H9 (cell line): ENCODE measurements at regions not wholly inside any gene's neighbourhood (a gene's known extent, or its start where the extent isn't known, plus 50 kb on each side); places are given as distances from the start of the nearest gene placed in this dataset.

Experiments used
- DNase-seq: peaks from one replicate; pipeline ENCODE4 v3.0.0-alpha.2; 2017
- H2AFZ ChIP-seq: one replicate; pipeline ENCODE4 v1.6.1; 2013; ENCODE audit warnings: mild to moderate bottlenecking, low read length, control low read depth, moderate library complexity
- H2AK5ac ChIP-seq: 2 replicates; pipeline ENCODE4 v1.6.1; 2013; ENCODE audit warnings: low read length, control low read depth, mixed read lengths; ENCODE audit not compliant: insufficient read length
- H2BK120ac ChIP-seq: one replicate; pipeline ENCODE4 v1.6.1; 2013; ENCODE audit warnings: low read depth, mild to moderate bottlenecking, low read length, control low read depth, inconsistent platforms; ENCODE audit not compliant: poor library complexity, severe bottlenecking
- H2BK12ac ChIP-seq: 2 replicates; pipeline ENCODE4 v1.6.1; 2013; ENCODE audit warnings: low read length, control low read depth, mixed read lengths, low read depth; ENCODE audit not compliant: insufficient read length
- H2BK15ac ChIP-seq: 2 replicates; pipeline ENCODE4 v1.6.1; 2013; ENCODE audit warnings: low read depth, low read length, control low read depth
- H2BK20ac ChIP-seq: one replicate; pipeline ENCODE4 v1.6.1; 2013; ENCODE audit warnings: low read depth, mild to moderate bottlenecking, low read length, control low read depth, inconsistent platforms; ENCODE audit not compliant: poor library complexity, severe bottlenecking
- H2BK5ac ChIP-seq: 2 replicates; pipeline ENCODE4 v1.6.1; 2013; ENCODE audit warnings: low read length, control low read depth, mixed read lengths; ENCODE audit not compliant: insufficient read length
- H3K14ac ChIP-seq: 2 replicates; pipeline ENCODE4 v1.6.1; 2013; ENCODE audit warnings: low read length, control low read depth; ENCODE audit not compliant: insufficient read depth
- H3K18ac ChIP-seq: 2 replicates; pipeline ENCODE4 v1.6.1; 2013; ENCODE audit warnings: low read depth, mild to moderate bottlenecking, mixed read lengths, low read length, control low read depth; ENCODE audit not compliant: insufficient read length
- H3K23ac ChIP-seq: 2 replicates; pipeline ENCODE4 v1.6.1; 2013; ENCODE audit warnings: low read length, control low read depth, mixed read lengths, low read depth; ENCODE audit not compliant: insufficient read length
- H3K23me2 ChIP-seq: 2 replicates; pipeline ENCODE4 v1.6.1; 2013; ENCODE audit warnings: low read depth, mild to moderate bottlenecking, mixed read lengths, low read length, control low read depth; ENCODE audit not compliant: insufficient read length, poor library complexity, severe bottlenecking
- H3K27ac ChIP-seq: 2 replicates; pipeline ENCODE4 v1.5.1; 2013; ENCODE audit warnings: low read length, control low read depth, mixed read lengths, low read depth; ENCODE audit not compliant: insufficient read length
- H3K27me3 ChIP-seq: 2 replicates; pipeline ENCODE4 v1.6.1; 2013; ENCODE audit warnings: low read length, control low read depth, inconsistent platforms; ENCODE audit not compliant: insufficient read depth
- H3K4ac ChIP-seq: 2 replicates; pipeline ENCODE4 v1.6.1; 2013; ENCODE audit warnings: low read depth, mild to moderate bottlenecking, control low read depth, inconsistent platforms, low read length, moderate library complexity
- H3K4me1 ChIP-seq: 2 replicates; pipeline ENCODE4 v1.6.1; 2013; ENCODE audit warnings: low read length, control low read depth, inconsistent platforms; ENCODE audit not compliant: insufficient read depth
- H3K4me2 ChIP-seq: 2 replicates; pipeline ENCODE4 v1.6.1; 2013; ENCODE audit warnings: low read length, control low read depth, mixed read lengths; ENCODE audit not compliant: insufficient read length, insufficient read depth
- H3K56ac ChIP-seq: 2 replicates; pipeline ENCODE4 v1.6.1; 2013; ENCODE audit warnings: low read depth, mild to moderate bottlenecking, mixed read lengths, low read length, control low read depth; ENCODE audit not compliant: insufficient read length
- H3K79me1 ChIP-seq: 2 replicates; pipeline ENCODE4 v1.6.1; 2013; ENCODE audit warnings: low read depth, mild to moderate bottlenecking, moderate library complexity, low read length, control low read depth, inconsistent platforms; ENCODE audit not compliant: insufficient read depth, poor library complexity, severe bottlenecking
- H3K79me2 ChIP-seq: 2 replicates; pipeline ENCODE4 v1.6.1; 2013; ENCODE audit warnings: low read length, control low read depth, inconsistent platforms; ENCODE audit not compliant: insufficient read depth
- H3K9ac ChIP-seq: 2 replicates; pipeline ENCODE4 v1.6.1; 2013; ENCODE audit warnings: low read length, control low read depth, mixed read lengths; ENCODE audit not compliant: insufficient read length; ENCODE audit errors: extremely low read depth
- H3K9me3 ChIP-seq: one replicate; pipeline ENCODE4 v1.6.1; 2013; ENCODE audit warnings: low read depth, low read length, inconsistent platforms; ENCODE audit not compliant: control insufficient read depth
- H3T11ph ChIP-seq: one replicate; pipeline ENCODE4 v1.6.1; 2013; ENCODE audit warnings: mild to moderate bottlenecking, low read length, control low read depth, inconsistent platforms
- H4K20me1 ChIP-seq: one replicate; pipeline ENCODE4 v1.6.1; 2013; ENCODE audit not compliant: control insufficient read depth, insufficient read length, insufficient read depth
- H4K5ac ChIP-seq: 2 replicates; pipeline ENCODE4 v1.6.1; 2013; ENCODE audit warnings: low read depth, mild to moderate bottlenecking, mixed read lengths, low read length, control low read depth; ENCODE audit not compliant: insufficient read length
- H4K8ac ChIP-seq: replicated peaks from 2 replicates; pipeline ENCODE4 v1.6.1; 2013; ENCODE audit warnings: low read length, control low read depth, mixed read lengths, low read depth; ENCODE audit not compliant: insufficient read length
- H4K91ac ChIP-seq: 2 replicates; pipeline ENCODE4 v1.6.1; 2013; ENCODE audit warnings: low read depth, mild to moderate bottlenecking, moderate library complexity, mixed read lengths, low read length, control low read depth; ENCODE audit not compliant: insufficient read length
- H3K27ac Mint-ChIP-seq, 3 experiments: 2 replicates in 2 of 3; 3 replicates in 1 of 3; pipeline ENCODE4 v1.8.0; 2020 to 2021; ENCODE audit warnings: mixed read lengths in 3 of 3, mild to moderate bottlenecking in 1 of 3, moderate library complexity in 1 of 3
- H3K27me3 Mint-ChIP-seq: 2 replicates; pipeline ENCODE4 v1.8.0; 2021; ENCODE audit warnings: low read depth, mild to moderate bottlenecking, moderate library complexity, mixed read lengths
- H3K36me3 Mint-ChIP-seq, 3 experiments: 2 replicates in 2 of 3; 3 replicates in 1 of 3; pipeline ENCODE4 v1.8.0; 2020 to 2021; ENCODE audit warnings: low read depth in 3 of 3, mixed read lengths in 3 of 3; ENCODE audit not compliant: insufficient read depth in 1 of 3
- H3K4me1 Mint-ChIP-seq, 2 experiments: 2 replicates each; pipeline ENCODE4 v1.8.0; 2020; ENCODE audit warnings: mixed read lengths in 2 of 2
- H3K4me3 Mint-ChIP-seq, 2 experiments: 2 replicates in 1 of 2; 3 replicates in 1 of 2; pipeline ENCODE4 v1.8.0; 2020 to 2021; ENCODE audit warnings: mild to moderate bottlenecking in 2 of 2, mixed read lengths in 2 of 2, moderate library complexity in 1 of 2
- H3K9me3 Mint-ChIP-seq, 2 experiments: 2 replicates in 1 of 2; 3 replicates in 1 of 2; pipeline ENCODE4 v1.8.0; 2020; ENCODE audit warnings: mild to moderate bottlenecking in 2 of 2, mixed read lengths in 2 of 2, moderate library complexity in 1 of 2
- CTCF ChIP-seq: fragments of 200-600 bp; sonication (generic); conservative IDR thresholded peaks from 3 replicates; pipeline ENCODE4 v1.8.0; 2021; ENCODE audit warnings: antibody characterized with exemption, mild to moderate bottlenecking
- WGBS: extraction: QIAGEN DNeasy Blood & Tissue Kit; methylation state at CpG from one replicate; pipeline ENCODE4 v1.1.7; 2013; ENCODE audit warnings: missing lambda C conversion rate, low lambda C conversion rate, mixed read lengths; ENCODE audit not compliant: insufficient read length; ENCODE audit errors: extremely low coverage; 5-methylcytosine and 5-hydroxymethylcytosine counted together

- H4K8ac ChIP-seq: no peak overlapping the region
- no peak overlapping the region for H3K9ac ChIP-seq
- H3K27ac ChIP-seq: no peak overlapping the region
- no peak overlapping the region for H3T11ph ChIP-seq
- WGBS: no CpG with 5 or more reads among the region's 5 CpGs
- no peaks in the 10 kb centered on the region for H3K9me3 ChIP-seq
- Mint-ChIP-seq H3K27ac (no peak overlapping the region), H3K4me1 (peaks cover 11 to 12% of the 10 kb centered on the region in 2 experiments), H3K9me3 (peaks cover 4 to 18% of the 10 kb centered on the region in 2 experiments; a peak in 4 of 5 replicates), H3K36me3 (no peaks in the 10 kb centered on the region; a peak in 1 of 7 replicates), H3K4me3 (no peak overlapping the region), H3K27me3 (peaks cover 19% of the 10 kb centered on the region)
- H3K79me1 ChIP-seq: no peaks in the 10 kb centered on the region
- DNase-seq: no peak
- H3K18ac ChIP-seq: no peak overlapping the region
- H2BK12ac ChIP-seq: no peak overlapping the region
- H3K27me3 ChIP-seq: no peaks in the 10 kb centered on the region
- no peak overlapping the region for H2BK15ac ChIP-seq
- no peaks in the 10 kb centered on the region for H3K79me2 ChIP-seq
- no peak overlapping the region for H2BK120ac ChIP-seq
- no peak overlapping the region for H3K4ac ChIP-seq
- H4K91ac ChIP-seq: no peak overlapping the region
- TF ChIP-seq CTCF: no peak
- H3K56ac ChIP-seq: no peak overlapping the region
- H2AFZ ChIP-seq: no peak overlapping the region
- no peak overlapping the region for H2AK5ac ChIP-seq
- H3K23me2 ChIP-seq: no peaks in the 10 kb centered on the region
- H2BK5ac ChIP-seq: no peak overlapping the region
- no peaks in the 10 kb centered on the region for H4K20me1 ChIP-seq
- no peak overlapping the region for H3K14ac ChIP-seq
- H4K5ac ChIP-seq: no peak overlapping the region
- no peak overlapping the region for H3K4me2 ChIP-seq
- H3K23ac ChIP-seq: no peak overlapping the region
- H2BK20ac ChIP-seq: no peak overlapping the region
- no peaks in the 10 kb centered on the region for H3K4me1 ChIP-seq
These were observed 72.8 kb downstream of the DMRTA2 start for GRCh38 chr1:50350421-50350820.
